SU-DHL-6 (cell line): ENCODE measurements at regions not wholly inside any gene's neighbourhood (a gene's known extent, or its start where the extent isn't known, plus 50 kb on each side); places are given as distances from the start of the nearest gene placed in this dataset.

ENCODE experiments used
- H2AFZ ChIP-seq: fragments of 200-600 bp; sonication (generic); 2 replicates; pipeline ENCODE4 v1.6.1; 2014; ENCODE audit warnings: low read depth, mild to moderate bottlenecking, moderate library complexity, mixed read lengths, antibody characterized with exemption, low read length; ENCODE audit not compliant: severe bottlenecking
- H3F3A ChIP-seq: fragments of 200-600 bp; shearing (Covaris generic); 2 replicates; pipeline ENCODE4 v1.6.0; 2016; ENCODE audit warnings: antibody characterized with exemption, mild to moderate bottlenecking; ENCODE audit not compliant: insufficient read depth
- H3K27ac ChIP-seq: fragments of 200-600 bp; sonication (generic); 2 replicates; pipeline ENCODE4 v1.5.1; 2016; ENCODE audit warnings: low read depth, mild to moderate bottlenecking, low read length, moderate library complexity, mixed read lengths
- H3K27me3 ChIP-seq: fragments of 200-600 bp; sonication (generic), shearing (Covaris generic); 2 replicates; pipeline ENCODE4 v1.6.0; 2014; ENCODE audit warnings: mild to moderate bottlenecking, low read length
- H3K36me3 ChIP-seq: fragments of 200-600 bp; sonication (generic); 2 replicates; pipeline ENCODE4 v1.6.1; 2014; ENCODE audit warnings: mild to moderate bottlenecking, low read length, mixed read lengths
- H3K4me2 ChIP-seq: fragments of 300-600, 200-600 bp; shearing (Covaris generic), sonication (generic); 2 replicates; pipeline ENCODE4 v1.6.0; 2014; ENCODE audit warnings: low read length, low read depth, mild to moderate bottlenecking; ENCODE audit not compliant: poor library complexity, severe bottlenecking
- H3K4me3 ChIP-seq: fragments of 200-600 bp; sonication (generic); 2 replicates; pipeline ENCODE4 v1.5.1; 2014; ENCODE audit warnings: antibody characterized with exemption, low read length, mild to moderate bottlenecking, mixed read lengths; ENCODE audit not compliant: insufficient read depth, poor library complexity, severe bottlenecking
- H3K79me2 ChIP-seq: fragments of 200-600 bp; sonication (generic); 2 replicates; pipeline ENCODE4 v1.6.1; 2014; ENCODE audit warnings: mild to moderate bottlenecking, low read length, moderate library complexity; ENCODE audit not compliant: insufficient read depth
- H3K9ac ChIP-seq: fragments of 200-600 bp; sonication (generic); 2 replicates; pipeline ENCODE4 v1.7.0; 2014; ENCODE audit warnings: mild to moderate bottlenecking, low read length
- H3K9me2 ChIP-seq: fragments of 200-600 bp; sonication (generic); replicated peaks from 2 replicates; pipeline ENCODE4 v1.6.1; 2014; ENCODE audit warnings: low read length; ENCODE audit not compliant: insufficient read depth
- H3K9me3 ChIP-seq: fragments of 200-600 bp; sonication (generic); 2 replicates; pipeline ENCODE4 v1.6.1; 2014; ENCODE audit warnings: low read length, mixed read lengths; ENCODE audit not compliant: insufficient read depth
- H4K20me1 ChIP-seq: fragments of 200-600 bp; sonication (generic); 2 replicates; pipeline ENCODE4 v1.6.1; 2014; ENCODE audit warnings: low read depth, mild to moderate bottlenecking, antibody characterized with exemption, low read length, moderate library complexity, mixed read lengths
- CTCF ChIP-seq: fragments of 200-600 bp; sonication (generic); IDR thresholded peaks from one replicate; pipeline ENCODE4 v1.5.1; 2017; ENCODE audit warnings: antibody characterized with exemption, mild to moderate bottlenecking, low read length, moderate library complexity; ENCODE audit not compliant: insufficient read depth, poor library complexity, severe bottlenecking
- EZH2phosphoT487 ChIP-seq: fragments of 200-600 bp; sonication (generic), shearing (Covaris generic); conservative IDR thresholded peaks from 2 replicates; pipeline ENCODE4 v1.6.1; 2018; ENCODE audit warnings: mild to moderate bottlenecking, antibody characterized with exemption, low read length, moderate library complexity, mixed read lengths

GRCh38 chr10:59078978-59079377 is 97.5 kb upstream of the PHYHIPL start:
- Histone ChIP-seq H3K9ac (no peak overlapping the region), H3K79me2 (no peaks in the 10 kb centered on the region), H3K9me3 (no peaks in the 10 kb centered on the region), H3K27ac (no peak overlapping the region), H3K4me2 (no peak overlapping the region), H3K9me2 (no peaks in the 10 kb centered on the region), H3K4me3 (no peak overlapping the region), H3F3A (no peaks in the 10 kb centered on the region), H4K20me1 (no peaks in the 10 kb centered on the region), H2AFZ (no peak overlapping the region), H3K27me3 (no peaks in the 10 kb centered on the region), H3K36me3 (no peaks in the 10 kb centered on the region)
- no peak for TF ChIP-seq CTCF
- no peak for TF ChIP-seq EZH2phosphoT487

- no peak overlapping the region for H3K4me3 ChIP-seq
- H3K27me3 ChIP-seq = no peaks in the 10 kb centered on the region
- H3K36me3 ChIP-seq = no peaks in the 10 kb centered on the region
- no peaks in the 10 kb centered on the region for H4K20me1 ChIP-seq
- H3K9me3 ChIP-seq = no peaks in the 10 kb centered on the region
- H3K79me2 ChIP-seq = no peaks in the 10 kb centered on the region
- no peak overlapping the region for H2AFZ ChIP-seq
- no peak overlapping the region for H3K27ac ChIP-seq
- H3K4me2 ChIP-seq = no peak overlapping the region
- no peak overlapping the region for H3K9ac ChIP-seq
- H3K9me2 ChIP-seq = no peaks in the 10 kb centered on the region
- no peaks in the 10 kb centered on the region for H3F3A ChIP-seq
- TF ChIP-seq EZH2phosphoT487 (no peak), CTCF (no peak)
These were observed 96.8 kb upstream of the PHYHIPL start for GRCh38 chr10:59079386-59080226.

DNA sequence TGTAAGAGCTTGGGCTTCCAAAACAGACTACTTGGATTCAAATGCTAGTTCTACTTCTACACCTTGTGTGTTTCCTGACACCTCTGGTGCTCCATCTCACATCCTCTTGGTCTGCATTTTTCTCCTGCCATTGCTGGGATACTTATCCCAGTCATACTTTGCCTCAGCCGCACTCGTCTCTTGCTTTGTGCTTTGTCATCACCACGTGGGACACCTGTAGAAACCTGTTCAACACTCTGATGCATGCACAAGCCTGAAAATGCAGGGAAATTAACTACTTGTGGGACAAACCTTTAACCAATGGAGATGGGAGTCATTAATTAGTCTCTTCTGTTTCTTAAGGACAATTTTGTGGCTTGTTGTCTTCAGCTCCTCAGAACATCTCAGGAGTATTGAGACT is 94.2 kb upstream of the PHYHIPL start:
- H4K20me1 ChIP-seq = no peaks in the 10 kb centered on the region
- no peaks in the 10 kb centered on the region for H3K79me2 ChIP-seq
- H3K4me2 ChIP-seq = no peak overlapping the region
- H2AFZ ChIP-seq = peak overlapping the region; percentile 82
- H3K36me3 ChIP-seq = no peaks in the 10 kb centered on the region
- no peaks in the 10 kb centered on the region for H3K9me2 ChIP-seq
- no peaks in the 10 kb centered on the region for H3K9me3 ChIP-seq
- H3K27ac ChIP-seq = no peak overlapping the region
- no peaks in the 10 kb centered on the region for H3F3A ChIP-seq
- TF ChIP-seq CTCF (no peak), EZH2phosphoT487 (no peak)
- no peak overlapping the region for H3K4me3 ChIP-seq
- H3K27me3 ChIP-seq = no peaks in the 10 kb centered on the region
- H3K9ac ChIP-seq = no peak overlapping the region
